ENCODE measurements at regions not wholly inside any gene's neighbourhood (a gene's known extent, or its start where the extent isn't known, plus 50 kb on each side); places are given as distances from the start of the nearest gene placed in this dataset.

- no peak for DNase-seq
- CTCF ChIA-PET, result no interaction called here
- intact Hi-C loops (cut with micrococcal nuclease), result no loop called here
Observed at GRCh38 chr10:91355998-91356397, 54.1 kb upstream of the HECTD2 start.

GRCh38 chr10:91357497-91357896 lies 52.6 kb upstream of the HECTD2 start:
- CTCF ChIA-PET, result no interaction called here
- H3K27ac Mint-ChIP-seq, result no peak overlapping the region
- H3K4me3 Mint-ChIP-seq, result no peak overlapping the region
- H3K4me1 Mint-ChIP-seq (ENCODE audit: low read depth), result no peaks in the 10 kb centered on the region
- no peaks in the 10 kb centered on the region for H3K36me3 Mint-ChIP-seq (ENCODE audit: low read depth)
- intact Hi-C loops (cut with micrococcal nuclease), result no loop called here
- no peaks in the 10 kb centered on the region for H3K9me3 Mint-ChIP-seq
- H3K27me3 Mint-ChIP-seq (ENCODE audit: low read depth), result peaks cover 42% of the 10 kb centered on the region
- no peak for DNase-seq

More at GRCh38 chr10:91355998-91356397, 54.1 kb upstream of the HECTD2 start:
- H3K4me3 Mint-ChIP-seq, result no peak overlapping the region
- H3K9me3 Mint-ChIP-seq, result no peaks in the 10 kb centered on the region
- no peaks in the 10 kb centered on the region for H3K36me3 Mint-ChIP-seq (ENCODE audit: low read depth)
- no peaks in the 10 kb centered on the region for H3K4me1 Mint-ChIP-seq (ENCODE audit: low read depth)
- H3K27ac Mint-ChIP-seq, result no peak overlapping the region
- H3K27me3 Mint-ChIP-seq (ENCODE audit: low read depth), result peaks cover 33% of the 10 kb centered on the region
